ENCODE measurements at regions not wholly inside any gene's neighbourhood (a gene's known extent, or its start where the extent isn't known, plus 50 kb on each side); places are given as distances from the start of the nearest gene placed in this dataset.

DNA sequence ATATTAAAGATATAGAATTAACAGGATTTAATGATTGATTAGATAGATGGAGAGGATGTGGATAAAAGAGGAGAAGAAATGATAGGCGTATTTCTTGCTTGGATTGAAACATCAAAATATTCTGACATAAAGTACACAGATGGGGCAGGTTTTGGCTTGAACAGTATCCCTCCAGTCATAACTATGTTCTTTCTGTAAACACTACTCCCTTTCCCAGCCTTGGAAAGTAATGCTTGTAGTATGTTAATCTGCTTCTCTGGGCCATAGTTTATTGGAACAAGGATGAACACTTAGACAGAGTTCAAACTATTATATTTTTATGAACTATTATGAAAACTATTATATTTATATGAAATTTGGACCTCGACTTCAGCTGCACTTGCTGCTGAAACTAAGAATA is 419.2 kb downstream of the AASDHPPT start (continued):
- TF ChIP-seq SSRP1 (CRISPR knock-in tag; IDR thresholded peaks at IDR 0.05) = no peak
- no peak for TF ChIP-seq CENPBD1 (CRISPR knock-in tag; IDR thresholded peaks at IDR 0.05; ENCODE audit: borderline replicate concordance, low read depth)
- no peak for TF ChIP-seq DNMT1 (CRISPR knock-in tag; IDR thresholded peaks at IDR 0.05)
- TF ChIP-seq AFF4 (CRISPR knock-in tag; IDR thresholded peaks at IDR 0.05) = no peak
- TF ChIP-seq ZBTB20 (CRISPR knock-in tag; IDR thresholded peaks at IDR 0.05; ENCODE audit: borderline replicate concordance, low read depth) = no peak
- TF ChIP-seq PRDM4 (CRISPR knock-in tag; IDR thresholded peaks at IDR 0.05; ENCODE audit: borderline replicate concordance) = no peak
- TF ChIP-seq CERS6 (CRISPR knock-in tag; IDR thresholded peaks at IDR 0.05) = no peak
- TF ChIP-seq SMAD1 (CRISPR knock-in tag; IDR thresholded peaks at IDR 0.05; ENCODE audit: borderline replicate concordance, low read depth) = no peak
- TF ChIP-seq TCF7L2 (IDR thresholded peaks at IDR 0.05; ENCODE audit: low read depth, low read length) = no peak
- TF ChIP-seq GFI1 (CRISPR knock-in tag; IDR thresholded peaks at IDR 0.05; ENCODE audit: borderline replicate concordance) = no peak
- TF ChIP-seq SAFB2 (CRISPR knock-in tag; IDR thresholded peaks at IDR 0.05; ENCODE audit: borderline replicate concordance, low read depth) = no peak
- no peak for TF ChIP-seq NFATC3 (CRISPR knock-in tag; IDR thresholded peaks at IDR 0.05)
